ENCODE measurements at regions not wholly inside any gene's neighbourhood (a gene's known extent, or its start where the extent isn't known, plus 50 kb on each side); places are given as distances from the start of the nearest gene placed in this dataset.

DNA sequence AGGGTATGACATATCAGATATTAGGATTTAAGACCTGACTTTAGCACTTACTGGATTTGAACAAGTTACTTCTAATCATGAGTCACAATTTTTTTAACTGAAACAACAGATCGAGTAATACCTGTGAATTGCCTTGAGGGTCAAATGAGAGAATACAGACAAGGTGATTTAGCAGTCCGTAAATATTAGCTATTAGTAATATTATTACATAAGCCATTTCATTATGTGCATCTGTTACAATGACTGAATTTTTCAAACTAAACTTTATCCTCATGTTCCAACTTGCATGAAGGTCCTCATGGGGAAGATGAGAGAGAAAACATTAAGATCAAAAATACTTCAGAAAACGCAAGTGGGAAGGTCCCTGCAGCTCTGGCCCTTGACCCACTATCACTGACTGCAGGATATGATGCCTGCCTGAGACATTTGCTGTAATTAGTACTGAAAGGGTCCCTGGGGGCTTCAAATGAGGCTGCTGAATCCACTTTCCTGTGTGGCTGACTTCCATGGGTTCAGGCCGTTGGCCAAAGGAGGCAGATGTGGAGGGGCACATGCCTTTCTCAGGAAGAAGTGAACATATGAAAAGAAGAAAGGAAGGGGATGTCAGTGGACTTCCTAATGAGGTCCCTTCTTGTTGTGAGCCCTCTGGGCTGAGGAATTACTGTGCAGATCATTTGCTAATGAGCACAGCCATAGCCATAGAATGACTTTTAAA lies 441.7 kb downstream of the CDH11 start:
- TF ChIP-seq RAD21 (IDR thresholded peaks at IDR 0.05; ENCODE audit: low read depth): no peak
- no peak for TF ChIP-seq CEBPB (IDR thresholded peaks at IDR 0.05)
- no peak for TF ChIP-seq YY1 (IDR thresholded peaks at IDR 0.05; ENCODE audit: low read depth)
- TF ChIP-seq, protein P1, sequence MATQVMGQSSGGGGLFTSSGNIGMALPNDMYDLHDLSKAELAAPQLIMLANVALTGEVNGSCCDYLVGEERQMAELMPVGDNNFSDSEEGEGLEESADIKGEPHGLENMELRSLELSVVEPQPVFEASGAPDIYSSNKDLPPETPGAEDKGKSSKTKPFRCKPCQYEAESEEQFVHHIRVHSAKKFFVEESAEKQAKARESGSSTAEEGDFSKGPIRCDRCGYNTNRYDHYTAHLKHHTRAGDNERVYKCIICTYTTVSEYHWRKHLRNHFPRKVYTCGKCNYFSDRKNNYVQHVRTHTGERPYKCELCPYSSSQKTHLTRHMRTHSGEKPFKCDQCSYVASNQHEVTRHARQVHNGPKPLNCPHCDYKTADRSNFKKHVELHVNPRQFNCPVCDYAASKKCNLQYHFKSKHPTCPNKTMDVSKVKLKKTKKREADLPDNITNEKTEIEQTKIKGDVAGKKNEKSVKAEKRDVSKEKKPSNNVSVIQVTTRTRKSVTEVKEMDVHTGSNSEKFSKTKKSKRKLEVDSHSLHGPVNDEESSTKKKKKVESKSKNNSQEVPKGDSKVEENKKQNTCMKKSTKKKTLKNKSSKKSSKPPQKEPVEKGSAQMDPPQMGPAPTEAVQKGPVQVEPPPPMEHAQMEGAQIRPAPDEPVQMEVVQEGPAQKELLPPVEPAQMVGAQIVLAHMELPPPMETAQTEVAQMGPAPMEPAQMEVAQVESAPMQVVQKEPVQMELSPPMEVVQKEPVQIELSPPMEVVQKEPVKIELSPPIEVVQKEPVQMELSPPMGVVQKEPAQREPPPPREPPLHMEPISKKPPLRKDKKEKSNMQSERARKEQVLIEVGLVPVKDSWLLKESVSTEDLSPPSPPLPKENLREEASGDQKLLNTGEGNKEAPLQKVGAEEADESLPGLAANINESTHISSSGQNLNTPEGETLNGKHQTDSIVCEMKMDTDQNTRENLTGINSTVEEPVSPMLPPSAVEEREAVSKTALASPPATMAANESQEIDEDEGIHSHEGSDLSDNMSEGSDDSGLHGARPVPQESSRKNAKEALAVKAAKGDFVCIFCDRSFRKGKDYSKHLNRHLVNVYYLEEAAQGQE (IDR thresholded peaks at IDR 0.05; ENCODE audit: low read depth): no peak
- no peak for TF ChIP-seq TAF1 (IDR thresholded peaks at IDR 0.05; ENCODE audit: low read depth)
- no peak for TF ChIP-seq TCF12 (IDR thresholded peaks at IDR 0.05; ENCODE audit: low read depth)
- TF ChIP-seq FOXM1 (IDR thresholded peaks at IDR 0.05; ENCODE audit: borderline replicate concordance, low read depth): no peak
- TF ChIP-seq CREB1 (IDR thresholded peaks at IDR 0.05; ENCODE audit: low read depth): no peak
- no peak for TF ChIP-seq ZBTB7A (IDR thresholded peaks at IDR 0.05; ENCODE audit: low read depth)
- TF ChIP-seq EP300 (IDR thresholded peaks at IDR 0.05; ENCODE audit: borderline replicate concordance): no peak
- TF ChIP-seq, protein P2, sequence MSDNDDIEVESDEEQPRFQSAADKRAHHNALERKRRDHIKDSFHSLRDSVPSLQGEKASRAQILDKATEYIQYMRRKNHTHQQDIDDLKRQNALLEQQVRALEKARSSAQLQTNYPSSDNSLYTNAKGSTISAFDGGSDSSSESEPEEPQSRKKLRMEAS (IDR thresholded peaks at IDR 0.05): no peak
